ENCODE measurements at regions not wholly inside any gene's neighbourhood (a gene's known extent, or its start where the extent isn't known, plus 50 kb on each side); places are given as distances from the start of the nearest gene placed in this dataset.

- no peaks in the 10 kb centered on the region for H3K36me3 ChIP-seq
- H3K4me1 ChIP-seq, result no peaks in the 10 kb centered on the region
- no peaks in the 10 kb centered on the region for H3K27me3 ChIP-seq (replicated peaks in 1 of 7)
- DNase-seq, result no peak
- TF ChIP-seq CTCF (IDR thresholded peaks at IDR 0.05 in 8 of 11, conservative IDR thresholded peaks at IDR 0.05 in 3 of 11) (no peak), POLR2A (IDR thresholded peaks at IDR 0.05) (no peak), POLR2AphosphoS5 (IDR thresholded peaks at IDR 0.05) (no peak)
- WGBS, 5 donors, result 79 to 92% (median 89%) methylated on average over 7 of the region's 7 CpGs
- H3K9me3 ChIP-seq, result peaks cover 4 to 43% (median 33%) of the 10 kb centered on the region in 8 donors
- H3K27ac ChIP-seq, result no peak overlapping the region
- intact Hi-C loops (cut with DNase I; ENCODE audit: low total_unique reads), result no loop called here
- no peak overlapping the region for H3K4me3 ChIP-seq
Measured at GRCh38 chr14:59013672-59014298, 174.7 kb upstream of the DAAM1 start.

GRCh38 chr14:59015482-59015881 is 173.0 kb upstream of the DAAM1 start:
- Histone ChIP-seq H3K36me3 (no peaks in the 10 kb centered on the region), H3K9me3 (peaks cover 4 to 40% (median 30%) of the 10 kb centered on the region in 8 donors), H3K27ac (no peak overlapping the region), H3K4me1 (no peaks in the 10 kb centered on the region), H3K4me3 (no peak overlapping the region), H3K27me3 (replicated peaks in 1 of 7) (no peaks in the 10 kb centered on the region)
- TF ChIP-seq POLR2AphosphoS5 (IDR thresholded peaks at IDR 0.05) (no peak), POLR2A (IDR thresholded peaks at IDR 0.05) (no peak), CTCF (IDR thresholded peaks at IDR 0.05 in 8 of 11, conservative IDR thresholded peaks at IDR 0.05 in 3 of 11) (no peak)
- DNase-seq, result no peak
- WGBS, 5 donors, result 80 to 91% (median 86%) methylated on average over 1 to 3 of the region's 3 CpGs
- intact Hi-C loops (cut with DNase I; ENCODE audit: low total_unique reads), result no loop called here

GRCh38 chr14:59017285-59017965 is 171.0 kb upstream of the DAAM1 start:
- Histone ChIP-seq H3K36me3 (no peaks in the 10 kb centered on the region), H3K9me3 (peaks cover 0 to 27% (median 18%) of the 10 kb centered on the region in 8 donors), H3K4me3 (no peak overlapping the region), H3K27me3 (replicated peaks in 1 of 7) (no peaks in the 10 kb centered on the region), H3K27ac (no peak overlapping the region), H3K4me1 (no peaks in the 10 kb centered on the region)
- no peak for TF ChIP-seq POLR2AphosphoS5 (IDR thresholded peaks at IDR 0.05)
- TF ChIP-seq POLR2A (IDR thresholded peaks at IDR 0.05), result no peak
- no peak for TF ChIP-seq CTCF (IDR thresholded peaks at IDR 0.05 in 8 of 11, conservative IDR thresholded peaks at IDR 0.05 in 3 of 11)
- intact Hi-C loops (cut with DNase I; ENCODE audit: low total_unique reads), result no loop called here
- 72 to 86% (median 79%) methylated on average over 5 of the region's 5 CpGs for WGBS, 5 donors
- DNase-seq, result no peak

- intact Hi-C loops (cut with DNase I; ENCODE audit: low total_unique reads), result no loop called here
- H3K4me1 ChIP-seq, result no peaks in the 10 kb centered on the region
- no peak overlapping the region for H3K27ac ChIP-seq
- no peaks in the 10 kb centered on the region for H3K27me3 ChIP-seq (replicated peaks in 1 of 7)
- no peak overlapping the region for H3K4me3 ChIP-seq
- H3K9me3 ChIP-seq, result peaks cover 0 to 17% (median 8%) of the 10 kb centered on the region in 8 donors
- 58 to 82% (median 69%) methylated on average over 2 of the region's 2 CpGs for WGBS, 5 donors
- H3K36me3 ChIP-seq, result no peaks in the 10 kb centered on the region
- TF ChIP-seq POLR2AphosphoS5 (IDR thresholded peaks at IDR 0.05) (no peak), POLR2A (IDR thresholded peaks at IDR 0.05) (no peak), CTCF (IDR thresholded peaks at IDR 0.05 in 8 of 11, conservative IDR thresholded peaks at IDR 0.05 in 3 of 11) (no peak)
- DNase-seq, result no peak
Measured at GRCh38 chr14:59018460-59018859, 170.0 kb upstream of the DAAM1 start.
